Gastroesophageal sphincter (tissue), 4 donors: ENCODE measurements at regions not wholly inside any gene's neighbourhood (a gene's known extent, or its start where the extent isn't known, plus 50 kb on each side); places are given as distances from the start of the nearest gene placed in this dataset.
"Not testable (repeated sequence)": the region's sequence is repeated elsewhere in the genome, so short reads cannot be mapped to it uniquely, and the experiment has no call there.

Source experiments
- ATAC-seq: fragments of 150-250 bp; one replicate; pipeline ENCODE4 v1.9.1; 2016; ENCODE audit warnings: mild to moderate bottlenecking, moderate library complexity
- H3K27ac ChIP-seq, 4 donors: fragments of 200-600 bp; sonication (generic) in 3 of 4; 1 replicate in 3 of 4; 2 replicates in 1 of 4; pipeline ENCODE4 v1.5.1; 2016 to 2019
- H3K27me3 ChIP-seq: fragments of 200-600 bp; sonication (generic); one replicate; pipeline ENCODE4 v1.5.1; 2019
- H3K36me3 ChIP-seq, 2 donors: fragments of 200-600 bp; sonication (generic); one replicate each; pipeline ENCODE4 v1.5.1; 2019; ENCODE audit warnings: control low read depth in 1 of 2
- H3K4me1 ChIP-seq, 3 donors: fragments of 200-600 bp; sonication (generic); 1 replicate in 2 of 3; 2 replicates in 1 of 3; pipeline ENCODE4 v1.5.1; 2016 to 2019; ENCODE audit warnings: control low read depth in 2 of 3
- H3K4me3 ChIP-seq, 2 donors: fragments of 200-600 bp; sonication (generic); one replicate each; pipeline ENCODE4 v1.5.1; 2019; ENCODE audit warnings: mild to moderate bottlenecking in 1 of 2, moderate library complexity in 1 of 2
- H3K9me3 ChIP-seq, 3 donors: fragments of 200-600 bp; sonication (generic); one replicate each; pipeline ENCODE4 v1.5.1; 2017 to 2019; ENCODE audit warnings: control low read depth in 2 of 3
- CTCF ChIP-seq, 4 experiments: fragments of 200-600 bp in 2 of 4; fragments of 450-650 bp in 2 of 4; sonication (generic) in 1 of 4; IDR thresholded peaks; one replicate each; pipeline ENCODE4 v1.5.1; 2017 to 2019; ENCODE audit warnings: antibody characterized with exemption in 4 of 4, mild to moderate bottlenecking in 2 of 4, moderate library complexity in 2 of 4
- EP300 ChIP-seq: sonication (generic); formaldehyde crosslinking; IDR thresholded peaks from one replicate; pipeline ENCODE4 v1.6.1; 2017; ENCODE audit warnings: antibody characterized with exemption, mild to moderate bottlenecking
- POLR2A ChIP-seq, 2 donors: fragments of 450-650 bp; IDR thresholded peaks; one replicate each; pipeline ENCODE4 v1.6.1; 2017; ENCODE audit warnings: antibody characterized with exemption in 2 of 2, mild to moderate bottlenecking in 2 of 2, moderate library complexity in 1 of 2
- POLR2AphosphoS5 ChIP-seq: sonication (generic); formaldehyde crosslinking; IDR thresholded peaks from one replicate; pipeline ENCODE4 v1.6.1; 2017; ENCODE audit warnings: antibody characterized with exemption
- WGBS, 2 donors: methylation state at CpG; one replicate each; pipeline ENCODE4 v1.1.5; 2018; ENCODE audit warnings: low coverage in 1 of 2; 5-methylcytosine and 5-hydroxymethylcytosine counted together

- no peaks in the 10 kb centered on the region for H3K27me3 ChIP-seq
- peaks cover 0 to 21% (median 2%) of the 10 kb centered on the region in 3 donors for H3K4me1 ChIP-seq
- no peaks in the 10 kb centered on the region for H3K36me3 ChIP-seq
- ATAC-seq: no peak
- no peak overlapping the region for H3K27ac ChIP-seq
- no peaks in the 10 kb centered on the region for H3K9me3 ChIP-seq
- no peak overlapping the region for H3K4me3 ChIP-seq
- TF ChIP-seq EP300 (no peak), CTCF (IDR thresholded peaks at IDR 0.05) (no peak), POLR2A (IDR thresholded peaks at IDR 0.05) (no peak), POLR2AphosphoS5 (no peak)
Observed at GRCh38 chr16:59848296-59848695, 1114.2 kb upstream of the GOT2 start.

GRCh38 chr16:59840169-59840568 lies 1106.1 kb upstream of the GOT2 start:
- Histone ChIP-seq H3K36me3 (no peaks in the 10 kb centered on the region), H3K27me3 (no peaks in the 10 kb centered on the region), H3K27ac (no peak overlapping the region), H3K4me3 (no peak overlapping the region), H3K4me1 (no peaks in the 10 kb centered on the region), H3K9me3 (no peaks in the 10 kb centered on the region)
- no peak for ATAC-seq
- WGBS, 2 donors: 60 to 65% methylated on average over 1 to 3 of the region's 3 CpGs
- no peak for TF ChIP-seq POLR2A (IDR thresholded peaks at IDR 0.05)

DNA sequence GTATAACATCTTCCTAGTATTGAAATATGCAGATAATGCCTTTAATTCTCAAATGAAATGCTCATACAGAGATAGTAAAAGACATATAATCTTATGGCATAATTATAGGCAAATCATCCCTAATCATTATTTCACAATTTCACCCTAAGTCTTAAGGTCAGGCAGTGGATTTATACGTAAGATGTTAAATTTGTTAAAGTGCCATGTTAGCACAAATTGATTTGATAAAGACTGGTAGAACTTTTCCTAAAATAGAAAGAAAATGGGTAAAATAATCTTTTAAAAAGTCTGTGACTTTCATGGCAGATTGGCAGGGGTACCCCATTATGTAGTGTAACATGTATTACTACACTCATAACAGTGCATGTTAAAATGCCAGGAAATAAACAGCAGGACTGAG lies 1092.7 kb upstream of the GOT2 start:
- WGBS, 2 donors: 84 to 88% methylated on average over 1 of the region's 1 CpG
- no peak for ATAC-seq
- Histone ChIP-seq H3K4me3 (no peak overlapping the region), H3K27me3 (no peaks in the 10 kb centered on the region), H3K27ac (no peak overlapping the region), H3K4me1 (no peaks in the 10 kb centered on the region), H3K9me3 (no peaks in the 10 kb centered on the region), H3K36me3 (no peaks in the 10 kb centered on the region)
- TF ChIP-seq POLR2AphosphoS5: no peak
- no peak for TF ChIP-seq POLR2A (IDR thresholded peaks at IDR 0.05)
- TF ChIP-seq CTCF (IDR thresholded peaks at IDR 0.05): no peak
- no peak for TF ChIP-seq EP300

DNA sequence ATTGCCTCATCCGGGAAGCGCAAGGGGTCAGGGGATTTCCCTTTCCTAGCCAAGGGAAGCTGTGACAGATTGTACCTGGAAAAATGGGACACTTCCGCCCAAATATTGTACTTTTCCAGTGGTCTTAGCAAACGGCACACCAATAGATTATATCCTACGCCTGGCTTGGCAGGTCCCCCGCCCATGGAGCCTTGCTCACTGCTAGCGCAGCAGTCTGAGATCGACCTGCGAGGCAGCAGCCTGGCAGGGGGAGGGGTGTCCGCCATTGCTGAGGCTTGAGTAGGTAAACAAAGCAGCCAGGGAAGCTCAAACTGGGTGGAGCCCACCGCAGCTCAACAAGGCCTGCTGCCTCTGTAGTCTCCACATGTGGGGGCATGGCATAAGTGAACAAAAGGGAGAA lies 1075.4 kb upstream of the GOT2 start:
- not testable (repeated sequence) for ATAC-seq, H3K4me3 ChIP-seq, H3K27ac ChIP-seq, H3K9me3 ChIP-seq, H3K4me1 ChIP-seq, H3K27me3 ChIP-seq, H3K36me3 ChIP-seq
- WGBS, 2 donors: 100% methylated on average over 2 of the region's 11 CpGs; no CpG with 5 or more reads in 1 of the 2 donors

DNA sequence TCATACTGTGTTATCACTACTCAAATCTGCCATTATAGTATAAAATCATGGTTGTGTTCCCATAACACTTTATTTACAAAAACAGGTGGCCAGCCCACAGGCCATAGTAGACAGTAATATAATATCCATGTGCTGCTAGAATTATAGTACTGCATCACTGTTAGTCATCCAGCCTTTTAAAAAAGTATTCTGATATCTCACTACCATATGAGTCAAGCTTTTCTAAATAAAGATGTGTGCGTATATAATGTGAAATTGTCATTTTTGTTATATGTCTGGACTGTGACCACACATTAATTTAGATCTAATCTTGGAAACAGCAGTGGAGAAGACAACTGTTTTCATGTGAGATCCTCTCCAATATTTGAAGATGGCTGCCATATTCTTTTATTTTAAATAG lies 1049.1 kb upstream of the GOT2 start:
- Histone ChIP-seq H3K9me3 (peaks cover 0 to 21% (median 0%) of the 10 kb centered on the region in 3 donors), H3K36me3 (no peaks in the 10 kb centered on the region), H3K27me3 (no peaks in the 10 kb centered on the region), H3K27ac (no peak overlapping the region), H3K4me1 (no peaks in the 10 kb centered on the region), H3K4me3 (no peak overlapping the region)
- WGBS, 2 donors: 69 to 75% methylated on average over 1 of the region's 1 CpG
- TF ChIP-seq EP300 (no peak), POLR2AphosphoS5 (no peak), POLR2A (IDR thresholded peaks at IDR 0.05) (no peak), CTCF (IDR thresholded peaks at IDR 0.05) (no peak)
- ATAC-seq: no peak

DNA sequence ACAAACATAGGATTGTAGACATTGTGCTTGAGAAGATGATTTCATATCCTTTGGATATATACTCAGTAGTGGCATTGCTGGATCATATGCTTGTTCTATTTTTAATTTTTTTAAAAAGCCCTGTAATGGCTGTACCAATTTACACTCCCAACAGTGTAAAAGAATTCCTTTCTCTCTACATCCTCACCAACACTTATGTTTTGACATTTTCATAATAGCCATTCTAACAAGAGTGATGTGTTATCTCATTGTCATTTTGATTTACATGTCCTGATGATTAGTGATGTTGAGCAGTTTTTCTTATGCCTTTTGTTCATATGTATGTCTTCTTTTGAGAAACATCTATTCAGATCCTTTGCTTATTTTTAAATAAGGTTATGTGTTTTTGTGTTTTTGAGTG lies 1039.2 kb upstream of the GOT2 start:
- Histone ChIP-seq H3K4me1 (no peaks in the 10 kb centered on the region), H3K9me3 (peaks cover 0 to 3% (median 0%) of the 10 kb centered on the region in 3 donors)

DNA sequence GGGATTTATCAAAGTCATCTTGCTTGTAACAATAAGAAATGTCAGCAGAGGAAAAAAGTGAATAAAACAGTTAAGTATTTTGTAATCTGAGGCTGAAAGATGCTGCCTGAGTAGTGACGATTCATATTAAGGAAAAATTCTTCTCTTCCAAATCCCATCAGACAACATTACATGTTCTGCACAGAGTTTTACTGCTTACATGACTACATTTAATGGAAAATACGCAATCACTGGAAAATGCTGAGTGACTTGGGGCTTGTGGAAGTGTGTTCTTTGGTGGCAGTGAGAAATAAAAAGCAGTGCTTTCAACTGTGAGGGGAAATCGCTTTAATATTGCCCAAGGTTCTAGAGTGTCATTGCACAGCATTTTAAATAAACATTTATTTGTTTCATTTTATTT lies 1025.2 kb upstream of the GOT2 start:
- no peak for TF ChIP-seq CTCF (IDR thresholded peaks at IDR 0.05)
- ATAC-seq: no peak
- 68 to 76% methylated on average over 3 of the region's 3 CpGs for WGBS, 2 donors
- Histone ChIP-seq H3K9me3 (peaks cover 0 to 16% (median 0%) of the 10 kb centered on the region in 3 donors), H3K27ac (no peak overlapping the region), H3K4me1 (no peaks in the 10 kb centered on the region), H3K36me3 (no peaks in the 10 kb centered on the region), H3K27me3 (no peaks in the 10 kb centered on the region), H3K4me3 (no peak overlapping the region)

More for the DNA sequence above, 1039.2 kb upstream of the GOT2 start:
- ATAC-seq: no peak
- Histone ChIP-seq H3K27ac (no peak overlapping the region), H3K4me3 (no peak overlapping the region), H3K27me3 (no peaks in the 10 kb centered on the region), H3K36me3 (no peaks in the 10 kb centered on the region)
- TF ChIP-seq EP300: no peak
- TF ChIP-seq POLR2AphosphoS5: no peak
